ENCODE measurements at regions not wholly inside any gene's neighbourhood (a gene's known extent, or its start where the extent isn't known, plus 50 kb on each side); places are given as distances from the start of the nearest gene placed in this dataset.

DNA sequence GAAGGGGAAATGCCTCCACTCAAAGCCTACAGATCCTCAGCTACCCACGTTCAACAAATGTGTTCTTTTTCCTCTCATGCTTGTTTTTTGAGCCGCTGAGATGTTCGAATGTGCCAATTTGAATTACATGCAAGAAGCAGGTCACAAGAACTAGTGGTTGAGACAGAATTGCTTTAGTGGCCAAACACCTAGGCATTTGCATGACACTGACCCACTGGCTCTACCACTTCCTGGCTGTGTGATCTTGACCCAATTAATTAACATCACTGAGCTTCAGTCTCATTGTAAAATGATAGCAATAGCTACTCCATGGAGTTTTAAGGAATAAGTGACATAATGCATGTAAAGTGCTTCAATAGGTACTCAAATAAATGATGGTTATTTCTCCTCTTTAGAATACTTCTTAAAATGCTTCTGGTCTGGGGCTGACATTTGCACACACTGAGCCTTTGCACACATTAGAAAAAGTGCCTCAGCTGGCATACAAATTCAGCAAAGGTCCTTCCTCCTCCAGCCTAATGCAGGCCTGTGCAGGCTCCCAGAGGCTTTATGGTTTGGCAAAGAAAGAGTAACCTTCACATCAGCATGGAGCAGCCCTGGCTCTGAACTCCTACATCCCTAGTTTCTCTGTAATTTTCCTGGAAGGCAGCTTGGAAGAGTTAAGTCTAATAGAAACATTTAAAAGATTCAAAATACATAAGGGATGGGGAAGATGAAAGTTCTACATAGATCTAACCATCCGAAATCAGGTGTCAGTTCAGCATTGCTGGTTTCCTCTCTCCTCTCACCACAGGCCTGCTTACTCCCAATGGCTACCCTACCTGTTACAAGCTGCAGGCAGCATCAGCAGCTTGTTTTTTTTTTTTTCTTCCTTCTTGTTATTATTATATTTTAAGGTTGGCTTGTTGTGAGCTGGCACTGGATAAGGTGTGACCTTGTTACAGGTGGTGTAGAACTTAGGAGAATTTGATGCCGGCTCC, 107.4 kb downstream of the TBX19 start:
- H3K4me3 ChIP-seq (ENCODE audit: low read depth, low read length), result no peak overlapping the region
- no peak for DNase-seq (ENCODE audit: low read depth)
- TF ChIP-seq, protein P1, sequence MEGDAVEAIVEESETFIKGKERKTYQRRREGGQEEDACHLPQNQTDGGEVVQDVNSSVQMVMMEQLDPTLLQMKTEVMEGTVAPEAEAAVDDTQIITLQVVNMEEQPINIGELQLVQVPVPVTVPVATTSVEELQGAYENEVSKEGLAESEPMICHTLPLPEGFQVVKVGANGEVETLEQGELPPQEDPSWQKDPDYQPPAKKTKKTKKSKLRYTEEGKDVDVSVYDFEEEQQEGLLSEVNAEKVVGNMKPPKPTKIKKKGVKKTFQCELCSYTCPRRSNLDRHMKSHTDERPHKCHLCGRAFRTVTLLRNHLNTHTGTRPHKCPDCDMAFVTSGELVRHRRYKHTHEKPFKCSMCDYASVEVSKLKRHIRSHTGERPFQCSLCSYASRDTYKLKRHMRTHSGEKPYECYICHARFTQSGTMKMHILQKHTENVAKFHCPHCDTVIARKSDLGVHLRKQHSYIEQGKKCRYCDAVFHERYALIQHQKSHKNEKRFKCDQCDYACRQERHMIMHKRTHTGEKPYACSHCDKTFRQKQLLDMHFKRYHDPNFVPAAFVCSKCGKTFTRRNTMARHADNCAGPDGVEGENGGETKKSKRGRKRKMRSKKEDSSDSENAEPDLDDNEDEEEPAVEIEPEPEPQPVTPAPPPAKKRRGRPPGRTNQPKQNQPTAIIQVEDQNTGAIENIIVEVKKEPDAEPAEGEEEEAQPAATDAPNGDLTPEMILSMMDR (IDR thresholded peaks at IDR 0.05; ENCODE audit: low read depth, low read length, missing control alignments), result no peak
- in situ Hi-C loops (cut with HindIII; ENCODE audit: low sequenced_read_pairs), result no loop called here

DNA sequence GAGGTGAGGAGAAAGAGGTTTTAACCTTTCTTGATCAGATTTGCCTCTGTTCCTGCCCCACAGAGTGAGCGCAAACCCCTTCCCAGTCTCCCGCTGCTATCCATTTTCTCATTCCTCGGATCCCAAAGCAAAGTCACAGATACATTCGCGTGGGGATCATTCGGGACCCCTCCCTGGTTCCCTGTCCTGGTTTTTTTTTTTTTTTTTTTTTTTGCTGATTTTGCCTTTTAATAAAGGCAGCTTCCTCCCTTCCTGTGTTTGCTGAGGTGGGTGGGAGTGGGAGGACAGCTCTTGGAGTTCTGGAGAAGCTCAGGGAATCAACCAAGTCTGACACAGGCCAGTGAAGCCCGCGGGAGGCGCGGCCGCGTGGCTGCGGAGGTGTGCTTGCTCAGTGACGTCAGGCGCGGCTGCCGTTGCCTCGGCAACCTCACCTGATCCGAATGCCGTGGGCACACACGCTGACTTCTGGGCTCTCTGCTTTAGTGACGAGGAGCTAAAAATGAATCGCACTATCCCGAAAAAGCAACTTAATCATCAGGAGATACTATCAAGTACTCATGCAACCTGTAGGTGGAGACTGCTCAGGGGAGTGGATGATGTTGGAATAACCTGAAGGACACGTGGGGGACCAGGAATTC, 106.4 kb downstream of the TBX19 start:
- no peak for DNase-seq (ENCODE audit: low read depth)
- TF ChIP-seq, protein P1 (IDR thresholded peaks at IDR 0.05; ENCODE audit: low read depth, low read length, missing control alignments), result no peak
- H3K4me3 ChIP-seq (ENCODE audit: low read depth, low read length), result no peak overlapping the region
- in situ Hi-C loops (cut with HindIII; ENCODE audit: low sequenced_read_pairs), result no loop called here

DNA sequence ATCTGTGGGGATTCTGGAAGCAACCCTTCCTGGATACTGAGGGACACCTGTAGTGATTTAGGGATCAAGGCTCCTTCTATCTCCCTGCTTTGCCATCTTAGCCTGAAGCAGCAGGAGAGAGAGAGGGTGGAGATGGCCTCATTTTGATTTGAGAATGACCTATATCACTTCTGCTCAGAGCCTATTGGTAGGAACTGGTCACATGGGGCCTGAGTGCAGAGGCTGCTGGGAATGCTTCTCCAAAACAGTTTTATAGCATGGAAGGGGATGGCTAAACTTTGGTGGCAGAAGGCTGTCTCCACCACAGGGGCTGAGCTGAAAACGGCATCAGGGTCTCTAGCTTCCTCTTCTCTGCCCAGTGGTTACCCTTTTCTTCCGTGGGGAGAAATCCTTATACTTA, 105.8 kb downstream of the TBX19 start:
- DNase-seq (ENCODE audit: low read depth), result no peak

DNA sequence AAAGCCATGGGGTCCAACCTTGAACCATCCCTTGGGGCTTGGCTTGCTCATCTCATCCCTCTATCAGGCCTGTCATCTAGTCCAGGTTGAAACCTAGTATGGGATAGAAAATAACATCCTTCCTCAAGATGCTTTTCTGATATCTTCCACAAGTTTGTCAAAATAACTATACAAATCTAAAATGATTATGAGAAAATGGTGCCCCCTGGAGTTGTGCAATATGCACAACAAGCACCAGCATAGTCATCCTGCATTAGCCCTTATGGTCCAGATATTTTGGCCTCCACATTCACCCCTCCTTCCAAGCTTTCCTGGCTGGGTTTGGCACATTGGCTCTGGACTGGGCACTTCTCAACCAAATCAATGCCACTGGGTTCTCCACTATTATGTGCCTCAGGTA, 101.2 kb downstream of the TBX19 start:
- no peak for DNase-seq (ENCODE audit: low read depth)
- H3K4me3 ChIP-seq (ENCODE audit: low read depth, low read length), result no peak overlapping the region
- in situ Hi-C loops (cut with HindIII; ENCODE audit: low sequenced_read_pairs), result no loop called here
- TF ChIP-seq, protein P1 (IDR thresholded peaks at IDR 0.05; ENCODE audit: low read depth, low read length, missing control alignments), result no peak

More for the DNA sequence above, 105.8 kb downstream of the TBX19 start:
- no peak overlapping the region for H3K4me3 ChIP-seq (ENCODE audit: low read depth, low read length)
- TF ChIP-seq, protein P1 (IDR thresholded peaks at IDR 0.05; ENCODE audit: low read depth, low read length, missing control alignments), result no peak
- in situ Hi-C loops (cut with HindIII; ENCODE audit: low sequenced_read_pairs), result no loop called here

DNA sequence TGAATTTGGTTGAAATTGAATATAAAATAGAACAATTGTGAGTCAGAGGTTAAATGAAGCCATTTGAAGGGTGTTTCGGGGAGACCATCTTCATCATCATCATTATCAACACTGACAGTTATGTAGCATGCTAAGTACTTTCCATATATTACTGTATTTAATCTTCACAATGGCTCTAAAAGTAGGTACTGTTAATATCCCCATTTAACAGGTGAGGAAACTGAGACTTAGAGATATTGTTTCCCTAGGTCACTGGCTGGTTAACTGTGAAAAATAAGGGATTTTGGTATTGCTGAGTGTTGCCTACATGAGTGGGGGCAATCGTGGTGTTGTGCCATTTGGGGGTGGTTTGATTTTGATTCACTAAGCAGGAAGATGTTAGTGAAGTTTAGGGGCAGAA, 100.3 kb downstream of the TBX19 start:
- no peak overlapping the region for H3K4me3 ChIP-seq (ENCODE audit: low read depth, low read length)
- in situ Hi-C loops (cut with HindIII; ENCODE audit: low sequenced_read_pairs), result no loop called here
- no peak for DNase-seq (ENCODE audit: low read depth)
- TF ChIP-seq, protein P1 (IDR thresholded peaks at IDR 0.05; ENCODE audit: low read depth, low read length, missing control alignments), result no peak

DNA sequence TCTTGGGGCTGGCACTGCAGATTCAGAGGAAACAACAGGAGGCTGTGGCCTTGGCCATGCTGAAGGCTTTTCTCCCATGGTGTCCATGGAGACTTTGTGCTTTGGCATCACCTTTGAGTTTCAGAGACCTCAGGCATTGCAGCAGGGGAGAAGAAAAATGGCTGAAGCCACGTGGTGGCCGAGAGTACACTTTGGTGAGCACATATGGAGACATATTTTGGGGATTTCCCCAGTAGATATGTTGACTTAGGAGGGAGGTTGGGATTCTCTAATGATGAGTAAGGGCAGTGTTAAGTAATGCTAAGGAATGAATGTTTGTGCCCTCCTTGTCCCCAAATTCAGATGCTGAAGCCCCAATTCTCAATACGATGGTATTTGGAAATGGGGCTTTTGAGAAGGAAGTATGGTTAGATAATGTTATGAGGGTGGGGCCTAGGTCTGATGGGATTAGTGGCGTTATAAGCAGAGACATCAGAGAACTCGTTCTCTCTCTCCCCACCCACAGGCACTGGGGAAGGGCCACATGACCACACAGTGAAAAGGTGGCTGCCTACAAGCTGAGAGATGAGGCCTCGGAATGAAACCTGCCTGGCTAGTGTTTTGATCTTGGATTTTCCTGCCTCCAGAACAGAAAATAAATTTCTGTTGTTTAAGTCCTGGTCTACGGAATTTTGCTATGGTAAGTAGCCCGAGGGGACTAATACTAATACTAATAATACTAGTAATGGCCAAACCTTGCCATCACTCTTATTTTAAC, 98.6 kb downstream of the TBX19 start:
- in situ Hi-C loops (cut with HindIII; ENCODE audit: low sequenced_read_pairs), result no loop called here
- TF ChIP-seq, protein P1 (IDR thresholded peaks at IDR 0.05; ENCODE audit: low read depth, low read length, missing control alignments), result no peak
- no peak overlapping the region for H3K4me3 ChIP-seq (ENCODE audit: low read depth, low read length)
- DNase-seq (ENCODE audit: low read depth), result no peak

Data from astrocyte of the cerebellum (primary cell).